ENCODE measurements at regions not wholly inside any gene's neighbourhood (a gene's known extent, or its start where the extent isn't known, plus 50 kb on each side); places are given as distances from the start of the nearest gene placed in this dataset.

DNA sequence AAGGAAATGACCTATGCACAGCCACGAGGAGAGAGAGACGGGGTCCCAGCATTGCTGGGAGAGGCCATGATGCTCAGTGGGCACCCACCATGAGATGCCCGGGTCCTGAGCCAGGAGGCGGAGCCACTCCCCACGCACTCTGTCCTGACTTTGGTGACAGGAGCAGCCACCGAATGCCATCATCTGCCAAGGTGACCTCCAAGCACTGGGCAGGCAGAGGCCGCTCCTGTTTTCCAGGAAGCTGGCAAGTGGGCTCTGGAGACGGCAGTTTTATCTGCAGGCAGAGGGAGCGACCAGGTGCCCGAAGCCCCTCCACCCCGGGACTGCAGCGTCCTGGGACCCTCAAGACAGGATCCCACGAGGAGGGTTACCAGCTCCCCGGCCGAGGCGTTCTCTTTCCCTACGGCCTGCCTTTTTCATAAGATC lies 453.9 kb downstream of the BRD1 start:
- TF ChIP-seq POLR2A (IDR thresholded peaks at IDR 0.05; ENCODE audit: low read depth, low read length) (no peak), POLR2AphosphoS5 (IDR thresholded peaks at IDR 0.05; ENCODE audit: low read depth, low read length) (no peak), TAF1 (IDR thresholded peaks at IDR 0.05; ENCODE audit: low read depth, low read length) (no peak), SPI1 (IDR thresholded peaks at IDR 0.05; ENCODE audit: low read depth, low read length) (no peak), PAX5 (IDR thresholded peaks at IDR 0.05; ENCODE audit: insufficient read depth, low read length, severe bottlenecking) (no peak), POU2F2 (IDR thresholded peaks at IDR 0.05; ENCODE audit: low read depth, low read length) (no peak)

Data from GM12891 (cell line).